ENCODE measurements at regions not wholly inside any gene's neighbourhood (a gene's known extent, or its start where the extent isn't known, plus 50 kb on each side); places are given as distances from the start of the nearest gene placed in this dataset.

GRCh38 chr3:159797771-159798170, 190.9 kb upstream of the IL12A start:
- Histone ChIP-seq H3K27me3 (no peaks in the 10 kb centered on the region), H3K4me1 (peaks cover 24 to 99% (median 47%) of the 10 kb centered on the region in 3 donors), H3K4me3 (no peak overlapping the region), H3K36me3 (no peaks in the 10 kb centered on the region), H3K27ac (peak overlapping the region; percentile 86 to 100 (median 94)), H3K9me3 (no peaks in the 10 kb centered on the region)
- no peak for ATAC-seq
- TF ChIP-seq POLR2A (IDR thresholded peaks at IDR 0.05): no peak

GRCh38 chr3:159798951-159799350, 189.7 kb upstream of the IL12A start:
- peak; percentile 78 for ATAC-seq
- no peaks in the 10 kb centered on the region for H3K9me3 ChIP-seq
- H3K36me3 ChIP-seq: no peaks in the 10 kb centered on the region
- no peaks in the 10 kb centered on the region for H3K27me3 ChIP-seq
- WGBS, 2 donors (ENCODE audit: low coverage in 1 of 2): 27 to 42% methylated on average over 2 of the region's 2 CpGs
- no peak overlapping the region for H3K4me3 ChIP-seq
- peak overlapping the region; percentile 86 to 100 (median 94) for H3K27ac ChIP-seq
- H3K4me1 ChIP-seq: peaks cover 25 to 99% (median 48%) of the 10 kb centered on the region in 3 donors
- TF ChIP-seq POLR2AphosphoS5 (IDR thresholded peaks at IDR 0.05): peak; percentile 57
- TF ChIP-seq EP300 (IDR thresholded peaks at IDR 0.05): no peak

- Histone ChIP-seq H3K27ac (peak overlapping the region; percentile 86 to 100 (median 94)), H3K4me3 (no peak overlapping the region), H3K27me3 (no peaks in the 10 kb centered on the region), H3K4me1 (peaks cover 28 to 99% (median 48%) of the 10 kb centered on the region in 3 donors), H3K9me3 (no peaks in the 10 kb centered on the region), H3K36me3 (no peaks in the 10 kb centered on the region)
- no peak for ATAC-seq
- no peak for TF ChIP-seq EP300 (IDR thresholded peaks at IDR 0.05)
- peak in 1 of 4 experiments; percentile 13 for TF ChIP-seq CTCF (IDR thresholded peaks at IDR 0.05)
- 40 to 47% methylated on average over 5 of the region's 6 CpGs for WGBS, 2 donors (ENCODE audit: low coverage in 1 of 2)
Observed at GRCh38 chr3:159800434-159801155, 188.0 kb upstream of the IL12A start.

GRCh38 chr3:159802864-159803263, 185.8 kb upstream of the IL12A start:
- TF ChIP-seq CTCF (IDR thresholded peaks at IDR 0.05) (no peak), POLR2AphosphoS5 (IDR thresholded peaks at IDR 0.05) (peak; percentile 19)
- Histone ChIP-seq H3K4me1 (peaks cover 37 to 99% (median 44%) of the 10 kb centered on the region in 3 donors), H3K4me3 (no peak overlapping the region), H3K9me3 (no peaks in the 10 kb centered on the region), H3K27me3 (no peaks in the 10 kb centered on the region), H3K27ac (peak overlapping the region in 3 of 4 donors; percentile 73 to 100 (median 79)), H3K36me3 (no peaks in the 10 kb centered on the region)
- no peak for ATAC-seq
- 44 to 100% methylated on average over 1 to 2 of the region's 2 CpGs for WGBS, 2 donors (ENCODE audit: low coverage in 1 of 2)

GRCh38 chr3:159803459-159803858, 185.2 kb upstream of the IL12A start:
- H3K4me1 ChIP-seq: peaks cover 37 to 99% (median 43%) of the 10 kb centered on the region in 3 donors
- TF ChIP-seq POLR2AphosphoS5 (IDR thresholded peaks at IDR 0.05) (no peak), CTCF (IDR thresholded peaks at IDR 0.05) (no peak), EP300 (IDR thresholded peaks at IDR 0.05) (no peak)
- H3K27me3 ChIP-seq: no peaks in the 10 kb centered on the region
- ATAC-seq: no peak
- H3K9me3 ChIP-seq: no peaks in the 10 kb centered on the region
- H3K4me3 ChIP-seq: no peak overlapping the region
- no peaks in the 10 kb centered on the region for H3K36me3 ChIP-seq
- H3K27ac ChIP-seq: peak overlapping the region; percentile 72 to 100 (median 76)
- 16 to 58% methylated on average over 3 of the region's 3 CpGs for WGBS, 2 donors (ENCODE audit: low coverage in 1 of 2)

- TF ChIP-seq POLR2A (IDR thresholded peaks at IDR 0.05) (no peak), CTCF (IDR thresholded peaks at IDR 0.05) (peak; percentile 71 to 92 (median 89)), POLR2AphosphoS5 (IDR thresholded peaks at IDR 0.05) (peak; percentile 76)
- ATAC-seq: peak; percentile 91
- 5 to 16% methylated on average over 2 to 4 of the region's 5 CpGs for WGBS, 2 donors (ENCODE audit: low coverage in 1 of 2)
- Histone ChIP-seq H3K36me3 (no peaks in the 10 kb centered on the region), H3K27ac (peak overlapping the region; percentile 72 to 100 (median 76)), H3K4me3 (no peak overlapping the region), H3K27me3 (no peaks in the 10 kb centered on the region), H3K9me3 (no peaks in the 10 kb centered on the region), H3K4me1 (peaks cover 29 to 87% (median 30%) of the 10 kb centered on the region in 3 donors)
Observed at GRCh38 chr3:159804726-159805410, 183.8 kb upstream of the IL12A start.

Data from gastroesophageal sphincter (tissue), 4 donors.